Suprapubic skin (tissue), 4 donors: ENCODE measurements at regions not wholly inside any gene's neighbourhood (a gene's known extent, or its start where the extent isn't known, plus 50 kb on each side); places are given as distances from the start of the nearest gene placed in this dataset.

Experiments
- POLR2A ChIP-seq, 2 donors: fragments of 450-650 bp; IDR thresholded peaks; one replicate each; pipeline ENCODE4 v1.6.1; 2017; ENCODE audit warnings: antibody characterized with exemption in 2 of 2, mild to moderate bottlenecking in 2 of 2, moderate library complexity in 2 of 2
- POLR2AphosphoS5 ChIP-seq, 3 donors: sonication (generic); formaldehyde crosslinking; IDR thresholded peaks; one replicate each; pipeline ENCODE4 v1.6.1; 2017; ENCODE audit warnings: antibody characterized with exemption in 3 of 3
- TF ChIP-seq, protein P1 (sequence below), 2 donors: fragments of 200-600 bp in 1 of 2; fragments of 450-650 bp in 1 of 2; sonication (generic) in 1 of 2; IDR thresholded peaks; one replicate each; pipeline ENCODE4 v1.5.1; 2016 to 2019; ENCODE audit warnings: antibody characterized with exemption in 2 of 2, mild to moderate bottlenecking in 1 of 2, moderate library complexity in 1 of 2

DNA sequence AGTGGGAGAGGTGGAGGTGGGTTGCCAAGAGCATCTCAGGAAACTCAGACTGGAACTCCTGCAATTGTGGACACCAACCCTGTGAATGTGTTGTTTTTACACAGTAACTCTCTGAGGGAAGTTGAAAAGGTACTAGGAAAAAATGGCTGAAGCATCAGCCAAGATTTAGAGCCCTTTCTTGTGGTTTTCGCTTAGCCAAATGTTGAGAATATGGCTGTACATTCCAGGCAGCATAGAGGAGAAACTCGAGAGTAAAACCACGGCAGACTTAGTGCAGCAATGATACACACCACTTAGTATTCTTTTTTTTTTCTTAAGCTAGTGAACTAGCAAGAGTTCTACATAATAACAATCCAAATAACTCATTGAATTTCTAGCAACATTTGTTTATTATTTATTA lies 309.7 kb upstream of the MTNR1B start:
- TF ChIP-seq POLR2AphosphoS5 (IDR thresholded peaks at IDR 0.05) = no peak
- TF ChIP-seq, protein P1, sequence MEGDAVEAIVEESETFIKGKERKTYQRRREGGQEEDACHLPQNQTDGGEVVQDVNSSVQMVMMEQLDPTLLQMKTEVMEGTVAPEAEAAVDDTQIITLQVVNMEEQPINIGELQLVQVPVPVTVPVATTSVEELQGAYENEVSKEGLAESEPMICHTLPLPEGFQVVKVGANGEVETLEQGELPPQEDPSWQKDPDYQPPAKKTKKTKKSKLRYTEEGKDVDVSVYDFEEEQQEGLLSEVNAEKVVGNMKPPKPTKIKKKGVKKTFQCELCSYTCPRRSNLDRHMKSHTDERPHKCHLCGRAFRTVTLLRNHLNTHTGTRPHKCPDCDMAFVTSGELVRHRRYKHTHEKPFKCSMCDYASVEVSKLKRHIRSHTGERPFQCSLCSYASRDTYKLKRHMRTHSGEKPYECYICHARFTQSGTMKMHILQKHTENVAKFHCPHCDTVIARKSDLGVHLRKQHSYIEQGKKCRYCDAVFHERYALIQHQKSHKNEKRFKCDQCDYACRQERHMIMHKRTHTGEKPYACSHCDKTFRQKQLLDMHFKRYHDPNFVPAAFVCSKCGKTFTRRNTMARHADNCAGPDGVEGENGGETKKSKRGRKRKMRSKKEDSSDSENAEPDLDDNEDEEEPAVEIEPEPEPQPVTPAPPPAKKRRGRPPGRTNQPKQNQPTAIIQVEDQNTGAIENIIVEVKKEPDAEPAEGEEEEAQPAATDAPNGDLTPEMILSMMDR (IDR thresholded peaks at IDR 0.05) = no peak
- TF ChIP-seq POLR2A (IDR thresholded peaks at IDR 0.05) = no peak
